ENCODE measurements at regions not wholly inside any gene's neighbourhood (a gene's known extent, or its start where the extent isn't known, plus 50 kb on each side); places are given as distances from the start of the nearest gene placed in this dataset.

DNA sequence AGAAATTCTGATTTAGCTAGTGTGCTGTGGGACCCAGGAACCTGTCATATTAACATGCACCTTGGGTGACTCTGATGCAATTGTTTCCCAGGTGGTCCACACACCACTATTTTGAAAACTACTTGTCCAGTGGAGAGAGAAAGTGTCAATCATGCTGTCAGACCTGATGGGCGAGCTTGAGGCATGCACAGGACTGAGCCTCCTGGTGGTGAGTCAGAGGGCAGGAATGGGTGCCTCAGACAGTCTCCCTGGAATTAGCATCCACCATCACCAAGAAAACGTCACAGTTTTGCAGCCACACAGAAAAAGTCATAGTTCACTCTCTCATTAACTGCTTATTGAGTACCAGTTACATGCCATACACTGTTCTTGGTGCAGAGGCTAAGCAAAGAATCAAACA lies 181.8 kb upstream of the MAOA start:
- Histone ChIP-seq H3K36me3 (ENCODE audit: control insufficient read depth in 1 of 2, insufficient read depth in 2 of 2, low read depth in 1 of 2, low read length in 2 of 2) (no peaks in the 10 kb centered on the region), H3K9ac (ENCODE audit: low read length) (no peak overlapping the region), H4K91ac (ENCODE audit: low read length) (no peak overlapping the region), H2AFZ (ENCODE audit: low read depth, low read length) (no peak overlapping the region), H3K4me2 (ENCODE audit: low read length, poor library complexity, severe bottlenecking) (no peak overlapping the region), H2BK15ac (ENCODE audit: low read depth, poor library complexity, severe bottlenecking) (no peak overlapping the region), H3K9me3 (ENCODE audit: control insufficient read depth, low read length) (no peaks in the 10 kb centered on the region), H3K4ac (ENCODE audit: low read depth in 1 of 2, low read length in 2 of 2) (no peak overlapping the region), H3K4me1 (ENCODE audit: control insufficient read depth, insufficient read depth, low read depth, low read length) (no peaks in the 10 kb centered on the region), H3K27me3 (ENCODE audit: control insufficient read depth in 1 of 2, insufficient read depth in 1 of 2, low read length in 2 of 2) (no peaks in the 10 kb centered on the region), H3K79me1 (replicated peaks; ENCODE audit: low read length, poor library complexity, severe bottlenecking) (no peaks in the 10 kb centered on the region), H3K14ac (ENCODE audit: low read length in 2 of 2) (no peak overlapping the region), H4K8ac (ENCODE audit: low read length) (no peak overlapping the region), H2BK12ac (ENCODE audit: low read length in 2 of 2) (no peak overlapping the region), H3K27ac (ENCODE audit: low read length, poor library complexity, severe bottlenecking) (no peak overlapping the region), H2BK120ac (ENCODE audit: low read depth, low read length) (no peak overlapping the region), H3K18ac (ENCODE audit: low read depth in 1 of 2, low read length in 2 of 2) (no peak overlapping the region), H2AK5ac (ENCODE audit: low read length, severe bottlenecking) (no peak overlapping the region), H3K4me3 (ENCODE audit: insufficient read depth in 1 of 2, low read depth in 1 of 2, low read length in 2 of 2) (no peak overlapping the region), H3K23ac (ENCODE audit: low read length in 2 of 2) (no peak overlapping the region), H2BK5ac (ENCODE audit: low read depth, low read length, poor library complexity, severe bottlenecking) (no peak overlapping the region)
- 66% methylated on average over 2 of the region's 2 CpGs for WGBS
- DNase-seq: no peak

DNA sequence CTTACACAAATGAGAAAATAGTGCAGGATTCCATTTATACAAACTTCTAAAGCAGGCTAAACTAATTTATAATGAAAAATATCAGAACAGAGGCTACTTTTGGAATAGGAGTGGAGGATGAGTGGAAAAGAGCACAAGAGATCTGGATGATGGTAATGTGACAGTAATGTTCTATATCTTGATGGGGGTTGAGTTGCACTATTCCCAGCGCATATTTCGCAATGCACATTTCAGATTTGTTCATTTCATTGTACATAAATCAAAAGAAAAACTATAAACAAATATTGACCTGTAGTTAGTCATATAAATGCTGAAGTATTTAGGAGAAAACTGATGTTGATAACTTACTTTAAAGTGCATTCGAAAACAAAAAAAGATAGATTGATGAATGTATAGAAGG lies 177.0 kb upstream of the MAOA start:
- Histone ChIP-seq H3K36me3 (ENCODE audit: control insufficient read depth in 1 of 2, insufficient read depth in 2 of 2, low read depth in 1 of 2, low read length in 2 of 2) (no peaks in the 10 kb centered on the region), H3K4me2 (ENCODE audit: low read length, poor library complexity, severe bottlenecking) (no peak overlapping the region), H4K91ac (ENCODE audit: low read length) (no peak overlapping the region), H3K27me3 (ENCODE audit: control insufficient read depth in 1 of 2, insufficient read depth in 1 of 2, low read length in 2 of 2) (peaks cover 0 to 7% of the 10 kb centered on the region in 2 experiments), H2BK5ac (ENCODE audit: low read depth, low read length, poor library complexity, severe bottlenecking) (no peak overlapping the region), H2BK120ac (ENCODE audit: low read depth, low read length) (no peak overlapping the region), H3K18ac (ENCODE audit: low read depth in 1 of 2, low read length in 2 of 2) (no peak overlapping the region), H3K79me1 (replicated peaks; ENCODE audit: low read length, poor library complexity, severe bottlenecking) (no peaks in the 10 kb centered on the region), H2AK5ac (ENCODE audit: low read length, severe bottlenecking) (no peak overlapping the region), H2BK12ac (ENCODE audit: low read length in 2 of 2) (no peak overlapping the region), H3K27ac (ENCODE audit: low read length, poor library complexity, severe bottlenecking) (no peak overlapping the region), H3K9me3 (ENCODE audit: control insufficient read depth, low read length) (no peaks in the 10 kb centered on the region), H2AFZ (ENCODE audit: low read depth, low read length) (no peak overlapping the region), H3K4me1 (ENCODE audit: control insufficient read depth, insufficient read depth, low read depth, low read length) (no peaks in the 10 kb centered on the region), H3K23ac (ENCODE audit: low read length in 2 of 2) (no peak overlapping the region), H4K8ac (ENCODE audit: low read length) (no peak overlapping the region), H3K14ac (ENCODE audit: low read length in 2 of 2) (no peak overlapping the region), H2BK15ac (ENCODE audit: low read depth, poor library complexity, severe bottlenecking) (no peak overlapping the region), H3K4ac (ENCODE audit: low read depth in 1 of 2, low read length in 2 of 2) (no peak overlapping the region), H3K9ac (ENCODE audit: low read length) (no peak overlapping the region), H3K4me3 (ENCODE audit: insufficient read depth in 1 of 2, low read depth in 1 of 2, low read length in 2 of 2) (no peak overlapping the region)
- whole genome bisulfite sequencing: no CpG with 5 or more reads among the region's 3 CpGs
- no peak for DNase-seq

DNA sequence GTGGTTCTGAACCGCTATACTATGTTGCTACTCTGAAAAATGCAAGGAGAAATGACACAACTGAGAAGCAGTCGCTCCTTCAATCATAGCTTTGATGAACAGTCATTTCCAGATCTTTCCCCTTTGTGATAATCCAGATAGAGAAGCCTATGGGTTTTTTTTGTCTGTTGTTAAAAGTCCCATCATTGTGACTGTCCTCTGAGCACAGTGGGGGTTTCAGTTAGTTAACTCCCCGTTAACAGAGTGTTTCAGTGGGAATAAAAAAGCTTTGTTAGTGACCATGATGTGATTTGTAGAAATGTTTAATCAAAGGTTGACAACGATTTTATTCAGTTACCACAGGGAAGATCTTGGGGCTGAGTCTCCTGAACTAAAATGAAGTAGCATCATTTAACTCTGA lies 176.2 kb upstream of the MAOA start:
- no peak overlapping the region for H3K23ac ChIP-seq (ENCODE audit: low read length in 2 of 2)
- H3K4me3 ChIP-seq (ENCODE audit: insufficient read depth in 1 of 2, low read depth in 1 of 2, low read length in 2 of 2): no peak overlapping the region
- no peak overlapping the region for H3K9ac ChIP-seq (ENCODE audit: low read length)
- H2BK12ac ChIP-seq (ENCODE audit: low read length in 2 of 2): no peak overlapping the region
- no peak overlapping the region for H3K18ac ChIP-seq (ENCODE audit: low read depth in 1 of 2, low read length in 2 of 2)
- H2BK5ac ChIP-seq (ENCODE audit: low read depth, low read length, poor library complexity, severe bottlenecking): no peak overlapping the region
- 69% methylated on average over 2 of the region's 4 CpGs for WGBS
- H4K91ac ChIP-seq (ENCODE audit: low read length): no peak overlapping the region
- H3K27me3 ChIP-seq (ENCODE audit: control insufficient read depth in 1 of 2, insufficient read depth in 1 of 2, low read length in 2 of 2): peaks cover 0 to 10% of the 10 kb centered on the region in 2 experiments
- no peaks in the 10 kb centered on the region for H3K9me3 ChIP-seq (ENCODE audit: control insufficient read depth, low read length)
- no peaks in the 10 kb centered on the region for H3K4me1 ChIP-seq (ENCODE audit: control insufficient read depth, insufficient read depth, low read depth, low read length)
- H3K4ac ChIP-seq (ENCODE audit: low read depth in 1 of 2, low read length in 2 of 2): no peak overlapping the region
- no peak overlapping the region for H4K8ac ChIP-seq (ENCODE audit: low read length)
- H2AK5ac ChIP-seq (ENCODE audit: low read length, severe bottlenecking): no peak overlapping the region
- H2BK15ac ChIP-seq (ENCODE audit: low read depth, poor library complexity, severe bottlenecking): no peak overlapping the region
- no peak for DNase-seq
- no peaks in the 10 kb centered on the region for H3K36me3 ChIP-seq (ENCODE audit: control insufficient read depth in 1 of 2, insufficient read depth in 2 of 2, low read depth in 1 of 2, low read length in 2 of 2)
- H2AFZ ChIP-seq (ENCODE audit: low read depth, low read length): no peak overlapping the region
- H3K4me2 ChIP-seq (ENCODE audit: low read length, poor library complexity, severe bottlenecking): no peak overlapping the region
- H3K79me1 ChIP-seq (replicated peaks; ENCODE audit: low read length, poor library complexity, severe bottlenecking): no peaks in the 10 kb centered on the region
- H2BK120ac ChIP-seq (ENCODE audit: low read depth, low read length): no peak overlapping the region
- H3K27ac ChIP-seq (ENCODE audit: low read length, poor library complexity, severe bottlenecking): no peak overlapping the region
- H3K14ac ChIP-seq (ENCODE audit: low read length in 2 of 2): no peak overlapping the region

DNA sequence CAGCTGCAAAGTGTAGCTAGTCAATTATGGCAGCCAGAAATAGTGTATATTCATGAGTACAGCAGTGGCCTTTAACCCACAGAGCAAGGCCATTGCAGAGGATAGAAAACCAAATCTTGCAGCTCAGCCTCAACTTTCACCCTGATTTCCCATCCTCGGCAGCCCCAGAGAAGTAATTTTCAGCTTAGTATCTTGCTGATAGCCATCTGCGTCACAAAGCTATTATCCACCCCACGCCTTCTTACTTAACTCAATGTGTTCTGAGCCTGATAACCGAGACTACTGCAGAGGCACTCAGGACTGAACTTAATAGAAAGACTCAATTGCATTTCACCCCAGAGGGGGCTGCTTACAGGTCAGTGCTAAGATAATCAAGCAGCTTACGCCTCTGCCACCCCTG lies 174.5 kb upstream of the MAOA start:
- Histone ChIP-seq H3K4me1 (ENCODE audit: control insufficient read depth, insufficient read depth, low read depth, low read length) (no peaks in the 10 kb centered on the region), H3K27me3 (ENCODE audit: control insufficient read depth in 1 of 2, insufficient read depth in 1 of 2, low read length in 2 of 2) (peaks cover 0 to 12% of the 10 kb centered on the region in 2 experiments), H2BK15ac (ENCODE audit: low read depth, poor library complexity, severe bottlenecking) (no peak overlapping the region), H3K9me3 (ENCODE audit: control insufficient read depth, low read length) (no peaks in the 10 kb centered on the region), H3K27ac (ENCODE audit: low read length, poor library complexity, severe bottlenecking) (no peak overlapping the region), H2BK5ac (ENCODE audit: low read depth, low read length, poor library complexity, severe bottlenecking) (no peak overlapping the region), H3K4me2 (ENCODE audit: low read length, poor library complexity, severe bottlenecking) (no peak overlapping the region), H2BK12ac (ENCODE audit: low read length in 2 of 2) (no peak overlapping the region), H2AFZ (ENCODE audit: low read depth, low read length) (no peak overlapping the region), H2BK120ac (ENCODE audit: low read depth, low read length) (no peak overlapping the region), H3K23ac (ENCODE audit: low read length in 2 of 2) (no peak overlapping the region), H3K4ac (ENCODE audit: low read depth in 1 of 2, low read length in 2 of 2) (no peak overlapping the region), H3K36me3 (ENCODE audit: control insufficient read depth in 1 of 2, insufficient read depth in 2 of 2, low read depth in 1 of 2, low read length in 2 of 2) (no peaks in the 10 kb centered on the region), H3K9ac (ENCODE audit: low read length) (no peak overlapping the region), H2AK5ac (ENCODE audit: low read length, severe bottlenecking) (no peak overlapping the region), H3K4me3 (ENCODE audit: insufficient read depth in 1 of 2, low read depth in 1 of 2, low read length in 2 of 2) (no peak overlapping the region), H4K91ac (ENCODE audit: low read length) (no peak overlapping the region), H3K14ac (ENCODE audit: low read length in 2 of 2) (no peak overlapping the region), H4K8ac (ENCODE audit: low read length) (no peak overlapping the region), H3K79me1 (replicated peaks; ENCODE audit: low read length, poor library complexity, severe bottlenecking) (no peaks in the 10 kb centered on the region), H3K18ac (ENCODE audit: low read depth in 1 of 2, low read length in 2 of 2) (no peak overlapping the region)
- WGBS: 39% methylated on average over 5 of the region's 5 CpGs
- no peak for DNase-seq
